Sigmoid colon (tissue), 6 donors: ENCODE measurements at regions not wholly inside any gene's neighbourhood (a gene's known extent, or its start where the extent isn't known, plus 50 kb on each side); places are given as distances from the start of the nearest gene placed in this dataset.

ENCODE experiments used
- DNase-seq: peaks from one replicate; pipeline ENCODE4 v3.0.0-alpha.2; 2019
- H3K27ac ChIP-seq, 4 donors: fragments of 200-600 bp; sonication (generic); one replicate each; pipeline ENCODE4 v1.5.1; 2016 to 2019; ENCODE audit warnings: mild to moderate bottlenecking in 1 of 4
- H3K27me3 ChIP-seq, 3 donors: fragments of 200-600 bp; sonication (generic); one replicate each; pipeline ENCODE4 v1.5.1; 2019; ENCODE audit warnings: mild to moderate bottlenecking in 1 of 3
- H3K36me3 ChIP-seq, 4 donors: fragments of 200-600 bp; sonication (generic); one replicate each; pipeline ENCODE4 v1.5.1; 2016 to 2019
- H3K4me1 ChIP-seq, 4 donors: fragments of 200-600 bp; sonication (generic); one replicate each; pipeline ENCODE4 v1.5.1; 2017 to 2019
- H3K4me3 ChIP-seq, 4 donors: fragments of 200-600 bp; sonication (generic); one replicate each; pipeline ENCODE4 v1.5.1; 2017 to 2019; ENCODE audit warnings: mild to moderate bottlenecking in 2 of 4, moderate library complexity in 1 of 4
- H3K9me3 ChIP-seq, 4 donors: fragments of 200-600 bp in 3 of 4; sonication (generic) in 3 of 4; one replicate each; pipeline versions ENCODE4 v1.5.1 to v1.6.1; 2013 to 2019
- EP300 ChIP-seq, 4 donors: sonication (generic); formaldehyde crosslinking; IDR thresholded peaks; one replicate each; pipeline ENCODE4 v1.6.1; 2017; ENCODE audit warnings: antibody characterized with exemption in 4 of 4
- POLR2A ChIP-seq, 2 donors: fragments of 450-650 bp; IDR thresholded peaks; one replicate each; pipeline ENCODE4 v1.6.1; 2016; ENCODE audit warnings: antibody characterized with exemption in 2 of 2, mild to moderate bottlenecking in 2 of 2, moderate library complexity in 2 of 2
- POLR2AphosphoS5 ChIP-seq, 4 donors: sonication (generic); formaldehyde crosslinking; IDR thresholded peaks; one replicate each; pipeline ENCODE4 v1.6.1; 2017; ENCODE audit warnings: antibody characterized with exemption in 4 of 4
- WGBS, 2 donors: extraction: QIAGEN DNeasy Blood & Tissue Kit; methylation state at CpG; one replicate each; pipeline ENCODE4 v1.1.7; 2013; 5-methylcytosine and 5-hydroxymethylcytosine counted together
- intact Hi-C: fragments of 100-400 bp; cut with DNase I; formaldehyde crosslinking; loops from one replicate; pipeline ENCODE4 v1.15.1; 2023
- TF ChIP-seq, protein P1 (sequence below), 4 experiments: fragments of 450-650 bp in 3 of 4; fragments of 200-600 bp in 1 of 4; IDR thresholded peaks; one replicate each; pipeline ENCODE4 v1.5.1; 2016 to 2019; ENCODE audit warnings: antibody characterized with exemption in 4 of 4, mild to moderate bottlenecking in 3 of 4, moderate library complexity in 2 of 4
- donor health status: healthy with polysubstance abuse.
- donor health status: healthy.

DNA sequence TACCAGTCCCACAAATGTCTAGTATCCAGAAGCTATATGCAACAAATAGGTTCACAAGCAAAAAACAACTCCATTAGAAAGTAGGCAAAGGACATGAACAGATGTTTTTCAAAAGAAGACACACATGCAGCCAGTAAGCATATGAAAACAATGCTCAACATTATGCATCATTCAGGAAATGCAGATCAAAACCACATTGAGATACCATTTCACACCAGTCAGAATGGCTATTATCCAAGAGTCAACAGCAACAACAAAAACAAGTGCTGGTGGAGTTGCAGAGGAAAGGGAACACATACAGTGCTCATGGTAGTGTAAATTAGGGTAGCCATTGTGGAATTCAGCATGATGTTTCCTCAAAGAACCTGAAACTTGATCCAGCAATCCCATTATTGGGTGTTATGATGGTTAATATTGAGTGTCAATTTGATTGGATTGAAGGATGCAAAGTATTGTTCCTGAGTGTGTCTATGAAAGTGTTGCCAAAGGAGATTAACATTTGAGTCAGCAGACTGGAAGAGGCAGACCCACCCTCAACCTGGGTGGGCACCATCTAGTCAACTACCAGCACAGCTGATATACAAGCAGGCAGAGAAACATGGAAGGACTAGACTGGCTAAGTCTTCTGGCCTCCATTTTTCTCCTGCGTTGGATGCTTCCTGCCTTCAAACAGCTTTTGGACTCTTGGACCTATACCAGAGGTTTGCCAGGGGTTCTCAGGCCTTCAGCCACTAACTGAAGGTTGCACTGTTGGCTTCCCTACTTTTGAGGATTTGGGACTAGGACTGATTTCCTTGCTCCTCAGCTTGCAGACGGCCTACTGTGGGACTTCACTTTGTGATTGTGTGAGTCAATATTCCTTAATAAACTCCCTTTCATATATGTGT, 218.4 kb upstream of the SEMA3D start:
- intact Hi-C loops = no loop called here

GRCh38 chr7:85396676-85397075, 209.8 kb upstream of the SEMA3D start:
- WGBS, 2 donors = 82 to 89% methylated on average over 1 of the region's 1 CpG
- no peaks in the 10 kb centered on the region for H3K27me3 ChIP-seq
- H3K4me3 ChIP-seq = no peak overlapping the region
- H3K27ac ChIP-seq = no peak overlapping the region
- DNase-seq = no peak
- H3K9me3 ChIP-seq = no peaks in the 10 kb centered on the region
- intact Hi-C loops = no loop called here
- no peak for TF ChIP-seq EP300 (IDR thresholded peaks at IDR 0.05)
- no peak for TF ChIP-seq POLR2A (IDR thresholded peaks at IDR 0.05)
- no peak for TF ChIP-seq POLR2AphosphoS5 (IDR thresholded peaks at IDR 0.05)
- TF ChIP-seq, protein P1, sequence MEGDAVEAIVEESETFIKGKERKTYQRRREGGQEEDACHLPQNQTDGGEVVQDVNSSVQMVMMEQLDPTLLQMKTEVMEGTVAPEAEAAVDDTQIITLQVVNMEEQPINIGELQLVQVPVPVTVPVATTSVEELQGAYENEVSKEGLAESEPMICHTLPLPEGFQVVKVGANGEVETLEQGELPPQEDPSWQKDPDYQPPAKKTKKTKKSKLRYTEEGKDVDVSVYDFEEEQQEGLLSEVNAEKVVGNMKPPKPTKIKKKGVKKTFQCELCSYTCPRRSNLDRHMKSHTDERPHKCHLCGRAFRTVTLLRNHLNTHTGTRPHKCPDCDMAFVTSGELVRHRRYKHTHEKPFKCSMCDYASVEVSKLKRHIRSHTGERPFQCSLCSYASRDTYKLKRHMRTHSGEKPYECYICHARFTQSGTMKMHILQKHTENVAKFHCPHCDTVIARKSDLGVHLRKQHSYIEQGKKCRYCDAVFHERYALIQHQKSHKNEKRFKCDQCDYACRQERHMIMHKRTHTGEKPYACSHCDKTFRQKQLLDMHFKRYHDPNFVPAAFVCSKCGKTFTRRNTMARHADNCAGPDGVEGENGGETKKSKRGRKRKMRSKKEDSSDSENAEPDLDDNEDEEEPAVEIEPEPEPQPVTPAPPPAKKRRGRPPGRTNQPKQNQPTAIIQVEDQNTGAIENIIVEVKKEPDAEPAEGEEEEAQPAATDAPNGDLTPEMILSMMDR (IDR thresholded peaks at IDR 0.05) = no peak
- no peaks in the 10 kb centered on the region for H3K4me1 ChIP-seq
- H3K36me3 ChIP-seq = no peaks in the 10 kb centered on the region

More for the DNA sequence above, 218.4 kb upstream of the SEMA3D start:
- no peaks in the 10 kb centered on the region for H3K9me3 ChIP-seq
- H3K4me1 ChIP-seq = no peaks in the 10 kb centered on the region
- no peaks in the 10 kb centered on the region for H3K27me3 ChIP-seq
- no peak overlapping the region for H3K27ac ChIP-seq
- WGBS, 2 donors = 67 to 91% methylated on average over 2 of the region's 2 CpGs
- TF ChIP-seq, protein P1 (IDR thresholded peaks at IDR 0.05) = no peak
- no peak for TF ChIP-seq POLR2AphosphoS5 (IDR thresholded peaks at IDR 0.05)
- no peak for TF ChIP-seq POLR2A (IDR thresholded peaks at IDR 0.05)
- no peak for TF ChIP-seq EP300 (IDR thresholded peaks at IDR 0.05)
- DNase-seq = no peak
- no peak overlapping the region for H3K4me3 ChIP-seq
- no peaks in the 10 kb centered on the region for H3K36me3 ChIP-seq

DNA sequence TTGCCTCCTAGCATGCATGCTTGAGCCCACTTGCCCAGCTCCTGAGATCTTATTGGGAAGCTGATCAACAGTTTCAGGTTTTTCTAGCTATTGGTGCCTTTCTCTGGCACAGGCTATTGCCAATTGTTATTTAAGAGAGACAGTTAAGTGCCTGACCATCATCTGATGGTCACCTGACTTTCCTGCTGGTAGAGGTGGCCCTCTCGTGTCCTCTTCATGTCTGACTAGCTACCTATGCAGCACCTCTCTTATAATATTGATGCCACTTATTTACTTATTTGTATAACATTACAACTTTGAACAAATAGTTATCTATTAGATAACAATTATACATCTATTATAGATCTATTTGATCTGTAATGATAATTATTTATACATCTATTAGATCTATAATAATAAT, 205.9 kb upstream of the SEMA3D start:
- Histone ChIP-seq H3K36me3 (no peaks in the 10 kb centered on the region), H3K4me3 (no peak overlapping the region), H3K27me3 (no peaks in the 10 kb centered on the region), H3K27ac (no peak overlapping the region), H3K9me3 (no peaks in the 10 kb centered on the region), H3K4me1 (no peaks in the 10 kb centered on the region)
- no peak for DNase-seq
- intact Hi-C loops = no loop called here
- WGBS, 2 donors = 72 to 77% methylated on average over 1 of the region's 1 CpG
- TF ChIP-seq POLR2A (IDR thresholded peaks at IDR 0.05) = no peak
- TF ChIP-seq, protein P1 (IDR thresholded peaks at IDR 0.05) = no peak
- TF ChIP-seq POLR2AphosphoS5 (IDR thresholded peaks at IDR 0.05) = no peak
- no peak for TF ChIP-seq EP300 (IDR thresholded peaks at IDR 0.05)

DNA sequence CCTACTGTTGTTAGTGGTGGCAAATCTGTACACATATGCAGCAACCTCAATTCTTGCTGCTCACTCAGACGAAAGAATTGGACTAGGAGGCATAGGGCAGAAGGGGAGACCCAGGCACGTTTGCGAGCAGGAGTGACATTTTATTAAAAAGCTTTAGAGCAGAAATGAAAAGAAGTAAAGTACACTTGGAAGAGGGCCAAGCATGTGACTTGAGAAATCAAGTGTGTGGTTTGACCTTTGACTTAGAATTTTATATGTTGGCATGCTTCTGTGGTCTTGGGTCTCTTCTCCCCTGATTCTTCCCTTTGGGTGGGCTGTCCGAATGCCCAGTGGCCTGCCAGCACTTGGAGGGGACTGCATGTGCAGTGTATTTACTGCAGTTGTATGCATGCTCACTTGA, 205.5 kb upstream of the SEMA3D start:
- WGBS, 2 donors = 16 to 56% methylated on average over 4 of the region's 4 CpGs
- TF ChIP-seq, protein P1 (IDR thresholded peaks at IDR 0.05) = no peak
- TF ChIP-seq POLR2A (IDR thresholded peaks at IDR 0.05) (no peak), EP300 (IDR thresholded peaks at IDR 0.05) (no peak)
- Histone ChIP-seq H3K4me1 (no peaks in the 10 kb centered on the region), H3K27me3 (no peaks in the 10 kb centered on the region), H3K9me3 (no peaks in the 10 kb centered on the region), H3K27ac (no peak overlapping the region), H3K4me3 (no peak overlapping the region), H3K36me3 (no peaks in the 10 kb centered on the region)
- intact Hi-C loops = no loop called here
- no peak for DNase-seq
